H1 (cell line): ENCODE measurements at regions not wholly inside any gene's neighbourhood (a gene's known extent, or its start where the extent isn't known, plus 50 kb on each side); places are given as distances from the start of the nearest gene placed in this dataset.

Experiments used
- CTCF ChIA-PET: fragments of 300-600 bp; sonication (Branson Sonifier 250); formaldehyde crosslinking; loops from one replicate; lab custom pipeline; 2021; ENCODE audit not compliant: partially characterized antibody; lab: Charles Lee
- POLR2A ChIA-PET: fragments of 300-600 bp; sonication (Branson Sonifier 250); formaldehyde crosslinking; loops from one replicate; lab custom pipeline; 2021; ENCODE audit warnings: inconsistent platforms; ENCODE audit not compliant: partially characterized antibody; lab: Charles Lee
- DNase-seq, 2 experiments: peaks; one replicate each; pipeline versions ENCODE4 v3.0.0 to v3.0.0-alpha.2; 2010 to 2022; ENCODE audit warnings: low spot score in 2 of 2, low read depth in 1 of 2, mixed read lengths in 1 of 2
- FAIRE-seq: peaks from 2 replicates; lab custom pipeline; 2011; peaks lifted over from hg19 to GRCh38; lab: Jason Lieb, UNC
- H2AFZ ChIP-seq: 2 replicates; pipeline ENCODE4 v1.8.1; 2012; ENCODE audit warnings: low read length, inconsistent platforms
- H2AK5ac ChIP-seq: 2 replicates; pipeline ENCODE4 v1.6.1; 2013; ENCODE audit warnings: low read depth, low read length
- H2BK120ac ChIP-seq: replicated peaks from 2 replicates; pipeline ENCODE3; 2013; ENCODE audit warnings: low read depth, low read length, inconsistent platforms
- H2BK12ac ChIP-seq: 2 replicates; pipeline ENCODE4 v1.6.1; 2013; ENCODE audit warnings: low read depth, low read length
- H2BK15ac ChIP-seq: 2 replicates; pipeline ENCODE4 v1.6.1; 2013; ENCODE audit warnings: low read length
- H2BK20ac ChIP-seq: 2 replicates; pipeline ENCODE4 v1.6.1; 2013; ENCODE audit warnings: low read length
- H2BK5ac ChIP-seq: 2 replicates; pipeline ENCODE4 v1.6.1; 2013; ENCODE audit warnings: low read depth, low read length
- H3K14ac ChIP-seq: 2 replicates; pipeline ENCODE4 v1.6.1; 2013; ENCODE audit warnings: inconsistent platforms; ENCODE audit not compliant: insufficient read length
- H3K18ac ChIP-seq: 2 replicates; pipeline ENCODE4 v1.6.1; 2013; ENCODE audit warnings: low read length; ENCODE audit errors: extremely low read depth
- H3K23ac ChIP-seq: 2 replicates; pipeline ENCODE4 v1.6.1; 2013; ENCODE audit warnings: inconsistent platforms; ENCODE audit not compliant: insufficient read length
- H3K23me2 ChIP-seq: 2 replicates; pipeline ENCODE4 v1.6.1; 2013; ENCODE audit warnings: low read depth, low read length
- H3K27ac ChIP-seq: 2 replicates; pipeline ENCODE4 v1.6.1; 2011; ENCODE audit warnings: low read depth, low read length, inconsistent platforms
- H3K27me3 ChIP-seq, 4 experiments: replicated peaks in 1 of 4; 1 replicate in 1 of 4; 2 replicates in 3 of 4; pipeline versions ENCODE4 v1.6.1 to v1.8.1; 2011 to 2013; ENCODE audit warnings: low read length in 3 of 4, mild to moderate bottlenecking in 3 of 4, inconsistent platforms in 2 of 4, mixed read lengths in 2 of 4, moderate library complexity in 1 of 4; ENCODE audit not compliant: control insufficient read depth in 3 of 4, insufficient read depth in 3 of 4; ENCODE audit errors: extremely low read depth in 1 of 4
- H3K36me3 ChIP-seq, 4 experiments: 2 replicates each; pipeline versions ENCODE4 v1.6.1 to v1.8.1; 2011 to 2013; ENCODE audit warnings: mild to moderate bottlenecking in 4 of 4, low read length in 3 of 4, moderate library complexity in 2 of 4, control low read depth in 1 of 4, inconsistent platforms in 1 of 4; ENCODE audit not compliant: insufficient read depth in 4 of 4, control insufficient read depth in 2 of 4
- H3K4ac ChIP-seq: replicated peaks from 2 replicates; pipeline ENCODE3; 2013; ENCODE audit warnings: low read length, low read depth, mixed read lengths, inconsistent platforms; ENCODE audit not compliant: insufficient read length
- H3K4me1 ChIP-seq, 4 experiments: replicated peaks in 1 of 4; 1 replicate in 1 of 4; 2 replicates in 3 of 4; pipeline versions ENCODE4 v1.6.1 to v1.8.1; 2011 to 2013; ENCODE audit warnings: low read length in 3 of 4, inconsistent platforms in 2 of 4, mixed read lengths in 1 of 4; ENCODE audit not compliant: insufficient read depth in 4 of 4, control insufficient read depth in 3 of 4
- H3K4me2 ChIP-seq, 2 experiments: 2 replicates each; pipeline versions ENCODE4 v1.6.1 to v1.8.1; 2011 to 2013; ENCODE audit warnings: low read depth in 2 of 2, low read length in 2 of 2, control low read depth in 1 of 2, inconsistent platforms in 1 of 2, mild to moderate bottlenecking in 1 of 2; ENCODE audit not compliant: insufficient read depth in 1 of 2
- H3K4me3 ChIP-seq, 4 experiments: fragments of 200-600, 300-600 bp in 1 of 4; sonication (generic), shearing (Covaris generic), sonication (Bioruptor Twin) in 1 of 4; 2 replicates each; pipeline versions ENCODE4 v1.5.1 to v1.8.1; 2011 to 2016; ENCODE audit warnings: low read length in 4 of 4, low read depth in 3 of 4, control low read depth in 2 of 4, inconsistent platforms in 2 of 4, mild to moderate bottlenecking in 2 of 4, mixed read lengths in 1 of 4, moderate library complexity in 1 of 4; ENCODE audit not compliant: insufficient read depth in 2 of 4; ENCODE audit errors: extremely low read depth in 1 of 4
- H3K56ac ChIP-seq: replicated peaks from 2 replicates; pipeline ENCODE3; 2013; ENCODE audit warnings: low read depth, mild to moderate bottlenecking, mixed read lengths, low read length, inconsistent platforms; ENCODE audit not compliant: insufficient read length
- H3K79me1 ChIP-seq: 2 replicates; pipeline ENCODE4 v1.6.1; 2013; ENCODE audit warnings: low read depth, low read length, control low read depth
- H3K79me2 ChIP-seq, 2 experiments: 2 replicates each; pipeline versions ENCODE4 v1.6.1 to v1.8.1; 2012 to 2013; ENCODE audit warnings: low read length in 2 of 2, mild to moderate bottlenecking in 2 of 2, inconsistent platforms in 1 of 2; ENCODE audit not compliant: insufficient read depth in 2 of 2, control insufficient read depth in 1 of 2
- H3K9ac ChIP-seq, 4 experiments: replicated peaks in 1 of 4; 1 replicate in 1 of 4; 2 replicates in 3 of 4; pipeline versions ENCODE4 v1.6.1 to v1.8.1; 2011 to 2013; ENCODE audit warnings: low read depth in 3 of 4, low read length in 3 of 4, control low read depth in 2 of 4, mild to moderate bottlenecking in 2 of 4, moderate library complexity in 2 of 4, inconsistent platforms in 1 of 4; ENCODE audit errors: extremely low read depth in 1 of 4
- H3K9me3 ChIP-seq, 2 experiments: 2 replicates each; pipeline versions ENCODE4 v1.6.1 to v1.8.1; 2012 to 2013; ENCODE audit warnings: mild to moderate bottlenecking in 2 of 2, moderate library complexity in 2 of 2, control low read depth in 1 of 2, inconsistent platforms in 1 of 2, low read depth in 1 of 2, low read length in 1 of 2, mixed read lengths in 1 of 2; ENCODE audit not compliant: insufficient read depth in 2 of 2
- H4K20me1 ChIP-seq, 2 experiments: replicated peaks in 1 of 2; 2 replicates each; pipeline versions ENCODE3 to v1.8.1; 2011 to 2013; ENCODE audit warnings: inconsistent platforms in 2 of 2, low read length in 2 of 2, mild to moderate bottlenecking in 1 of 2; ENCODE audit not compliant: insufficient read depth in 2 of 2, control insufficient read depth in 1 of 2
- H4K5ac ChIP-seq: 2 replicates; pipeline ENCODE4 v1.6.1; 2013; ENCODE audit warnings: low read length, low read depth, mixed read lengths, inconsistent platforms; ENCODE audit not compliant: insufficient read length
- H4K8ac ChIP-seq: 2 replicates; pipeline ENCODE4 v1.8.0; 2013; ENCODE audit warnings: mild to moderate bottlenecking, moderate library complexity, low read length, inconsistent platforms; ENCODE audit not compliant: insufficient read depth; ENCODE audit errors: extremely low read depth
- H4K91ac ChIP-seq: replicated peaks from 2 replicates; pipeline ENCODE3; 2013; ENCODE audit warnings: low read length, mixed read lengths, inconsistent platforms; ENCODE audit not compliant: insufficient read length
- CHD2 ChIP-seq: IDR thresholded peaks from 2 replicates; pipeline ENCODE4 v1.6.1; 2012; ENCODE audit warnings: low read length, improper control_type of control experiment
- SP1 ChIP-seq: IDR thresholded peaks from 2 replicates; pipeline ENCODE4 v1.6.1; 2011; ENCODE audit warnings: low read depth, low read length
- WGBS, 2 experiments: shearing (Covaris generic) in 1 of 2; methylation state at CpG; one replicate each; pipeline versions ENCODE4 v1.1.6 to v1.1.7; 2013 to 2015; ENCODE audit warnings: low lambda C conversion rate in 2 of 2, mixed read lengths in 2 of 2, inconsistent platforms in 1 of 2, low coverage in 1 of 2, missing lambda C conversion rate in 1 of 2; ENCODE audit not compliant: insufficient replicate concordance in 2 of 2, insufficient coverage in 1 of 2, insufficient read length in 1 of 2; ENCODE audit errors: extremely low coverage in 1 of 2, missing lambda C conversion rate in 1 of 2; 5-methylcytosine and 5-hydroxymethylcytosine counted together

GRCh38 chr13:73272831-73273230 is 214.0 kb downstream of the KLF5 start (continued):
- TF ChIP-seq SP1: no peak

DNA sequence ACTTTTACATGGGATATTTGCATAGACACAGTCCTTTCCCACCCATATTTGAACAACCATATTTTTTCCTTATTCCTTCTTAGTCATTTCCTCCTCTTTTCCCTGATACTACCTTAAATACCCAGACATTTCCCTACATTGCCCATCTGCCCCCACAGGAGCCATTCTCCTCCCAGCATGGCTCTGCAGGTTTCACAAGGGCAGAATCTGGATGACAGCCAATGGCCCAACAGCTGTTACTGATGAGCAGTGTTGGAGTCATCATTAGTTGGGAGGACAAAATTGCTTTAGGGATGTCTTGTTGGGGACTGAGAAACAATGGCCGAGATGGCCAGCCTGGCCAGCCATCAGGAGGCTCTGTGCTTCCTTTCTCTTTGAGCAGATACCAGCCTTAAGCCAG is 209.5 kb downstream of the KLF5 start:
- Histone ChIP-seq H3K23me2 (no peaks in the 10 kb centered on the region), H3K9me3 (no peaks in the 10 kb centered on the region), H4K8ac (no peak overlapping the region), H3K4me2 (no peak overlapping the region), H3K4me3 (no peak overlapping the region), H4K5ac (no peak overlapping the region), H2BK20ac (no peak overlapping the region), H3K4me1 (no peaks in the 10 kb centered on the region), H2BK120ac (no peak overlapping the region), H2BK12ac (no peak overlapping the region), H3K56ac (no peak overlapping the region), H3K4ac (no peak overlapping the region), H3K9ac (no peak overlapping the region), H3K18ac (no peak overlapping the region), H3K36me3 (no peaks in the 10 kb centered on the region), H2BK15ac (no peak overlapping the region), H3K27ac (no peak overlapping the region), H3K79me2 (no peaks in the 10 kb centered on the region), H2AK5ac (no peak overlapping the region), H3K27me3 (no peaks in the 10 kb centered on the region), H3K23ac (no peak overlapping the region), H3K79me1 (no peaks in the 10 kb centered on the region), H3K14ac (no peak overlapping the region), H4K20me1 (no peaks in the 10 kb centered on the region), H2AFZ (no peak overlapping the region), H2BK5ac (no peak overlapping the region), H4K91ac (no peak overlapping the region)
- no peak for DNase-seq
- ChIA-PET CTCF (interaction anchor here (0.7 to 1.2 kb wide), 2 partner anchors 14 to 133 kb away, joined by 3 to 4 read pairs; no protein-coding TSS in a partner anchor), POLR2A (interaction anchor here (0.5 kb wide), 1 partner anchor 257 kb away, joined by 3 read pairs; no protein-coding TSS in a partner anchor)
- TF ChIP-seq CHD2: no peak
- FAIRE-seq: no peak
- WGBS, 2 experiments: 90% methylated on average over 1 of the region's 1 CpG; no CpG with 5 or more reads in 1 of the 2 experiments
